ENCODE measurements at regions not wholly inside any gene's neighbourhood (a gene's known extent, or its start where the extent isn't known, plus 50 kb on each side); places are given as distances from the start of the nearest gene placed in this dataset.

DNA sequence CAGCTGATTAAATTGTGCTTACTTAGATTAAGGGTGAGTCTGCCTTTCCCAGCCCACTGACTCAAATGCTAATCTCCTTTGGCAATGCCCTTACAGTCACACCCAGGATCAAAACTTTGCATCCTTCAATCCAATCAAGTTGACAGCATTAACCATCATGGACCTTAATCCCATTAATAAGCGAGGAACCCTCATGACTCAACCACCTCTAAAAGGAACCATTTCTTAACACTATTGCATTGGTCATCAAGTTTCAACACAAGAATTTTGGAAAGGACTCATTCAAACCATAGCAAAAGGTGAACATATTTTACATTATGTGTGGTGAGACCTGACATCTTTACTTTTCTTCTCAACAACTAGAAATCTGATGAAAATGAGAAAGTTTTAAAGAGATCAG lies 187.0 kb downstream of the OSR1 start:
- TF ChIP-seq POLR2A (IDR thresholded peaks at IDR 0.05) (no peak), CTCF (IDR thresholded peaks at IDR 0.05) (no peak)

Data from esophagus squamous epithelium (tissue), 4 donors.